NCI-H2081 treated with DMSO at 0.1 percent for 48 hours (cell line): ENCODE measurements at regions not wholly inside any gene's neighbourhood (a gene's known extent, or its start where the extent isn't known, plus 50 kb on each side); places are given as distances from the start of the nearest gene placed in this dataset.
"Not testable (repeated sequence)": the region's sequence is repeated elsewhere in the genome, so short reads cannot be mapped to it uniquely, and the experiment has no call there.

ENCODE experiments used
- DNase-seq: peaks from one replicate; lab custom pipeline; 2025; lab: John Stamatoyannopoulos, UW

- DNase-seq = no peak
Observed at GRCh38 chr3:86794361-86795065, 196.4 kb downstream of the VGLL3 start.

GRCh38 chr3:86793786-86794185, 197.2 kb downstream of the VGLL3 start:
- no peak for DNase-seq

- no peak for DNase-seq
Observed at GRCh38 chr3:86792316-86792715, 198.6 kb downstream of the VGLL3 start.

GRCh38 chr3:86790884-86791549, 199.9 kb downstream of the VGLL3 start:
- DNase-seq = no peak

- no peak for DNase-seq
Observed at GRCh38 chr3:86788371-86788770, 202.6 kb downstream of the VGLL3 start.

GRCh38 chr3:86787091-86787490, 203.9 kb downstream of the VGLL3 start:
- DNase-seq = no peak

GRCh38 chr3:86785386-86785785, 205.6 kb downstream of the VGLL3 start:
- no peak for DNase-seq

GRCh38 chr3:86782866-86783265, 208.1 kb downstream of the VGLL3 start:
- DNase-seq = no peak

- DNase-seq = no peak
Observed at GRCh38 chr3:86782286-86782685, 208.7 kb downstream of the VGLL3 start.

- DNase-seq = no peak
Observed at GRCh38 chr3:86774082-86774691, 216.8 kb downstream of the VGLL3 start.

- no peak for DNase-seq
Observed at GRCh38 chr3:86772699-86773098, 218.2 kb downstream of the VGLL3 start.

GRCh38 chr3:86771741-86772512, 219.0 kb downstream of the VGLL3 start:
- DNase-seq = no peak

- DNase-seq = no peak
Observed at GRCh38 chr3:86766331-86766730, 224.6 kb downstream of the VGLL3 start.

GRCh38 chr3:86757322-86758179, 233.4 kb downstream of the VGLL3 start:
- not testable (repeated sequence) for DNase-seq

GRCh38 chr3:86748015-86748414, 242.9 kb downstream of the VGLL3 start:
- DNase-seq = no peak

GRCh38 chr3:86744051-86744450, 246.9 kb downstream of the VGLL3 start:
- no peak for DNase-seq

- no peak for DNase-seq
Observed at GRCh38 chr3:86743233-86743632, 247.7 kb downstream of the VGLL3 start.

- no peak for DNase-seq
Observed at GRCh38 chr3:86740751-86741150, 250.2 kb downstream of the VGLL3 start.

- DNase-seq = no peak
Observed at GRCh38 chr3:86739244-86739643, 251.7 kb downstream of the VGLL3 start.

- no peak for DNase-seq
Observed at GRCh38 chr3:86738684-86739083, 252.3 kb downstream of the VGLL3 start.

GRCh38 chr3:86737517-86737916, 253.4 kb downstream of the VGLL3 start:
- DNase-seq = no peak

GRCh38 chr3:86733257-86733656, 257.7 kb downstream of the VGLL3 start:
- no peak for DNase-seq
